Activated CD8-positive, alpha-beta memory T cell treated with anti-CD3 and anti-CD28 coated beads for 24 hours (primary cell): ENCODE measurements at regions not wholly inside any gene's neighbourhood (a gene's known extent, or its start where the extent isn't known, plus 50 kb on each side); places are given as distances from the start of the nearest gene placed in this dataset.
"Not testable (repeated sequence)": the region's sequence is repeated elsewhere in the genome, so short reads cannot be mapped to it uniquely, and the experiment has no call there.

Experiments
- DNase-seq: peaks from one replicate; pipeline ENCODE4 v3.0.0-alpha.2; 2020

- DNase-seq: no peak
These were observed 220.0 kb upstream of the EGLN3 start for GRCh38 chr14:34170882-34171281.

GRCh38 chr14:34169561-34169960 is 218.7 kb upstream of the EGLN3 start:
- no peak for DNase-seq

GRCh38 chr14:34168656-34169055 is 217.8 kb upstream of the EGLN3 start:
- no peak for DNase-seq

GRCh38 chr14:34165847-34166350 is 215.0 kb upstream of the EGLN3 start:
- DNase-seq: no peak

DNA sequence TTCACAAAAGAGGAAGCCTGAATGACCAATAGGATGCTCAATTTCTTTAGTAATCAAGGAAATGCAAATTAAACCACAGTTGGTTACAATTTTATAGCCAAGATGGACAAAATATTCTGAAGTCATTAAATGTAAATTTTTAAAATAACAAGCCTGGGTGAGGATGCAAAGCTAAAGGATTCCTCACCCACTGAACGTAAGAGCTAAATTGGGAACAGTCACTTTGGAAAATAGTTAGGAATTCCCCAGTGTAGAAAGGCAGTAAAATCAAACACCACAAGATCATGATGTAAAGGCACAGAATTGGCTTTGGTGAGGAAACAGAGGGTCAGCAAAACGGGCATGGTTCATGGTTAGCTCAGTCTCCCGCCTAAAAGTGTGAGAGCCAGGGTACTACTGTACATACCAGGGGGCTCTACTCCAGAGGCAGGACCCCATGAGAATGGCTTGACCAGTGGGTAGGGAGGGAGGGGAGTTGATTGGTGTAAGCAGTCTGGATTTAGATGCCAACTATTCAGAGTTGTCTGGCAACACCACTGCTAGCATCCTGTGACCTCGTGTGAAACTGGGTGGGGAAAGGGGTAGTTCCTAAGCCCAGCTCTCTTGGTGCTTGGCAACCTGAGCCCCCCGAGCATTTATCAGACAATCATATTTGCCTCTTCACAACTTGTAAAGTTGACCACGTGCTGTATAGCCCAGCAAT is 213.4 kb upstream of the EGLN3 start:
- no peak for DNase-seq

DNA sequence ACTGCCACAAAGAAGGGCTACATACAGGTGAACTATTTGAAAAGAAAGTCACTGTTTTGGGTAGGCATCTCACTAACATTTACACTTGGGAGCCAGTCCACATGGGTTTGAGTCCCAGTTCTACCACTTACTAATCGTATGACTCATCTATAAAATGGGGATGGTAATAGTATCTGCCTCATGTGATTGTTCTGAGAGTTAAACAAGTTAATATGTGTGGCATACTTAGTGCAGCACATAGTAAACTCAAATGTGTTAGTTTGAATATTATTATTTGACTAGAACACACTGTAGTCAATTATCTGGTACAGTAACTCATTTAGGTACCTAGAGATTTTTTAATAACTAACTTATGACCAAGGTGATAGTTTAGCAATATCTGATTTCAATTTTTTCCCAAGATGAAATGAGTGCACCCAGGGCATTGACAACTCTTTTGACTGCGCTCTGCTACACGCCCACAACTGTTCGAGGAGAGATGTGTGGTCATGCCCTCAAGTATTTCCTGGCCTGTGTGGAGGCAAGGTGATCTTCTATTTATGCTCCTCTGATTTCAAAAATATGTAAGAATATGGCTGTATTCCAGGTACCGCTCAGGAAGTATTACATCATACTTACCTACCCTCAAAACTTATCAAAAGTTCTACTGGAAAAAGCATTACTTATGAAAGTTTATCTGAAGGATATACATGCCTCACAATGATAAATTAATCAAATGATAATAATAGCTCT is 210.6 kb upstream of the EGLN3 start:
- DNase-seq: no peak

GRCh38 chr14:34160619-34161018 is 209.7 kb upstream of the EGLN3 start:
- DNase-seq: no peak

DNA sequence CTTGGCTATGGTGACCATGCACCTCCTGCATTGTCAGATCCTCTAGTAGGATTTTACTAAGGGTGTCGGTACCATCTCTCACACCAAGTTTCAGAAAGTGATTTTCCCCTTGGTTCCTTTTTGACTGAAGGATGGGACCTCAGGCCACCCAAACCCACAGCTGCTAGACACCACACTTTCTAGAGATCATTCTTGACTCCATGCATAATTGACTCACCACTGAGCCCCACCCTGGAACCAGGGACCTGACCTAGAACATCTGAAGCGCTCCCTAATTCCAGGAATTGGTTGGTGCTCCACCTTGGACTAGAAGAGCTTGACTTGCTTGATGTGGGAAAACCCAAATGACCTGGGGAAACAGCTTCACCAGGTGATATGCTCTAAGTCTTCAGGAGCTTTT is 206.8 kb upstream of the EGLN3 start:
- DNase-seq: no peak

DNA sequence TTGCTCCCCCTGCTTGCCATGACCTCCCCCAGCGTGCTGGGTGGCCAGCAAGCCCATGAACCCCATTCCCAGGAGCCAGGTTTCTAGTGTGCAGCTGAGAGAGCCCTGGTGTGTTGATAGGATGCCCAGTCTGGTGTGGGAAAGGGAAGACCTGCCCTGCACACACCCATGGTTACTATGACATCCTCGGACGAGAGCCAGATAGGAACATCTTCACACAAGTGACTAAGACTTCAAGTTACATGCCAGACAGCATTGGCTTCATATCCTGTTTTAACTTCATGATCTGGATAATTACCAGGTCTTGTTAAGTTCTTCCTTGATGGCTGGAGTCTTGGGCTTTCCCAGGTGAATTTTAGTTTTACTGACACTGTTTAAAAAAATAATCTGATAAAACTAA is 196.6 kb upstream of the EGLN3 start:
- DNase-seq: no peak

DNA sequence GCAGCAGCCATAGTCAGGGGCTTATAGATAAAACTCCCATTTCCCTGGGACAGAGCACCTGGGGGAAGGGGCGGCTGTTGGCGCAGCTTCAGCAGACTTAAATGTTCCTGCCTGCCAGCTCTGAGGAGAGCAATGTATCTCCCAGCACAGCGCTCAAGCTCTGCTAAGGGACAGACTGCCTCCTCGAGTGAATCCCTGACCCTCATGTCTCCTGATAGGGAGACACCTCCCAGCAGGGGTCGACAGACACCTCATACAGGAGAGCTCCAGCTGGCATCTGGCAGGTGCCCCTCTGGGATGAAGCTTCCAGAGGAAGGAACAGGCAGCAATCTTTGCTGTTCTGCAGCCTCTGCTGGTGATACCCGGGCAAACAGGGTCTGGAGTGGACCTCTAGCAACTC is 189.3 kb upstream of the EGLN3 start:
- DNase-seq: not testable (repeated sequence)

DNA sequence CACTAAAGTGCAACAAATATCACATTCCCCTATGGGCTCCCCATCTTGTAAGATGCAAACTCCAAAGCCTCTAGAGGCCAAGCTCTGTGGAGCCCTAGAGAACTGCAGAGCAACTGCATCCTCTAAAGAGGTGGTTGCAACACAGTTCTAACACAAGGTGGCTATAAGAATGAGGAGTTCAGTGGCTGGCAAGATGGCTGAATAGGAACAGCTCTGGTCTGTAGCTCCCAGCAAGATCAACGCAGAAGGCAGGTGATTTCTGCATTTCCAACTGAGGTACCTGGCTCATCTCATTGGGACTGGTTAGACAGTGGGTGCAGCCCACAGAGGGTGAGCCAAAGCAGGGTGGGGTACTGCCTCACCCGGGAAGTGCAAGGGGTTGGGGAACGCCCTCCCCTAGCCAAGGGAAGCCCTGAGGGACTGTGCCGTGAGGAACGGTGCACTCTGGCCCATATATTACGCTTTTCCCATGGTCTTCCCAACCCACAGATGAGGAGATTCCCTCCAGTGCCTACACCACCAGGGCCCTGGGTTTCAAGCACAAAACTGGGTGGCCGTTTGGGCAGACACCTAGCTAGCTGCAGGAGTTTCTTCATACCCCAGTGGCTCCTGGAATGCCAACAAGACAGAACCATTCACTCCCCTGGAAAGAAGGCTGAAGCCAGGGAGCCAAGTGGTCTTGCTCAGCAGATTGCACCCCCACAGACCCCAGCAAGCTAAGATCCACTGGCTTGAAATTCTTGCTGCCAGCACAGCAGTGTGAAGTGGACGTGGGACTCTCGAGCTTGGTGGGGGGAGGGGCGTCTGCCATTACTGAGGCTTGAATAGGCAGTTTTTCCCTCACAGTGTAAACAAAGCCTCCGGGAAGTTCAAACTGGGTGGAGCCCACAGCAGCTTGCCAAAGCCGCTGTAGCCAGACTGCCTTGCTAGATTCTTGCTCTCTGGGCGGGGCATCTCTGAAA is 188.6 kb upstream of the EGLN3 start:
- not testable (repeated sequence) for DNase-seq

DNA sequence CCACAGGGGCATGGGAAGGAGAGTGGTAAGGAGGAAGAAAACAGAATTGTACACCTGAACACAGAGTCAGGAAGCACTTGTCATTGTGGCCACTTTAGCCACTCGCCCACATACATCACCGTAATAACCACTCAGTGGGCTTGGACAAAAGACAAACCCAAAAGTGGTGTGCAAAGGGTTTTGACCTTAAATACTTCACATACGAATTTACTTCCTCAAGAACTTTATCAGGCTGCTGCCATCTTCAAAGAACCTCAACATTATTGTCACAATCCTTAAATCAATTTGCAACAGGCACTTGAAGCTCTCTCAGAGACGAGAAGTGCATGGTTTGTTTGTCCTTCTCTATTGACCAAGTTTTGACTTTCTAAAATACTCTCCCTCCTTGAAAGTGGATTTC is 187.3 kb upstream of the EGLN3 start:
- no peak for DNase-seq

DNA sequence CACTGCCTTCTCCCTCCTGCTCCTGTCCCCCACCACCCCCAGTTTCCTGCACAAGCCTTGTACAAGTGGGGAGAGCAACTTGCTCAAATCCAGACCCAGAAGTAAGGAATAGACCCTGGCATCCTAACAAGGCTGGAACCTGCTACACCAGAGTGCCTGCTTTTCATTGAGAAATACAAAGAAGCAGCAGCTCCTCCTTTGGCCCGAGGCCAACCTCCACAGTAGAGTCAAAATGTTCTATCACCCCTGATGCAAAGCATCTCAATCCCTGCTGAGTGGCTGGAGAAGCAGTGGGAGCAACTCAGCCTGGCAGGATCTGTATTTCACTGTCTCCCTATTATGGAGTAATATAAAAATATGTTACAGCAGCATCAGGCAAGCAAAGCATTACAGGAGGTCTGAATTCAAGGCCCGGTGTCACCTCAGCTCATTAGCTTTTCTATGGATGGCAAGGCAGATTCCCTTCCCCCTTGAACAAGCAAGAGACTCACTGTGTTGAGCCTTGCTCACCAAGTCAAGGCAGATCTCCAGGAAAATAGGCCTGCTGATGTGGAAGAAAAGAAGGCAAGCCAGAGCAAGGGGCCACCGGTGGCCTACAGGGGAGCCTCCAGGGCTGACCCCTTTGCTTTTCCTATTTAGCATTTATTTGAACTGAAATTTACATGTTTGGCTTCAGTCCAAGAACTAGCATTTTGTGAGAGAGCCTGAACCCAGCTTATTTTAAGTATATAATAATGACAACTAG is 186.3 kb upstream of the EGLN3 start:
- DNase-seq: no peak

- no peak for DNase-seq
These were observed 184.6 kb upstream of the EGLN3 start for GRCh38 chr14:34135492-34135891.

DNA sequence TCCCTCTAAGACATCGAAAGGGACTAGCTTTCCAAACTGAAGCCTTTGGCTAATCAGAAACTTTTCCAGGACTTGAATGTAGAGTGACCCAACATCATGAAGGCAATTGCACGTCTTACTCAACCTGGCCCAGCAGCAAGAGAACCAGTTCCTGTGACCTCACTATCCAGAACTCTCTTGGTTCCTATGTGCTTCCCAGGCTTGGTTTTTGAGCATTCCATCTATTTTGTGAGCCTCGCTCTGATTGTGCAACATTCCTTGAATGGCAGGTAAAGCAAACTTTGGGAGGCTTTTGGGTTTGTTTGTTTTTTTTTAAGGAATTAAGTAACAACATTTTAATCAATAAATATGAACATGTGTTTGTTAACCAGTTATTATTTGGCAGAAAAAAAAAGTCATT is 183.6 kb upstream of the EGLN3 start:
- DNase-seq: no peak

GRCh38 chr14:34129927-34130552 is 179.2 kb upstream of the EGLN3 start:
- no peak for DNase-seq

- no peak for DNase-seq
These were observed 177.8 kb upstream of the EGLN3 start for GRCh38 chr14:34128665-34129064.

DNA sequence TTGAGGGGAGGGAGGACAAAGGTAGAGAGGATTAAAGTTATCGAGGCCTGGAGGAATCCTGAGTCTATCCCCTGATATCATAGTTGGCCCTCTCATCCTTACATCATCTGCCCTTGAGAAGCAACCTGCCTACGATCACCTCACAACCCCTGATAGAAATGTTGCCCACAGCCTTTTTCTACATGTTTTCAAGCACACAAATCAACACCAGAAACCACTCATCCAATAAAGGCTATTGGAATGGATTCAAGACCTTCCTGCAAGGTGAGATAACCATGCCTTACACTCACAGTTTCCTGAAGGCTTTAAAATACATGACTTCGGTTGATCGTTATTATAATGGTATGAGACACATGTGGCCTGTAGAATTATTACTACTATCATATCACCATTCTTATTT is 175.7 kb upstream of the EGLN3 start:
- DNase-seq: no peak

DNA sequence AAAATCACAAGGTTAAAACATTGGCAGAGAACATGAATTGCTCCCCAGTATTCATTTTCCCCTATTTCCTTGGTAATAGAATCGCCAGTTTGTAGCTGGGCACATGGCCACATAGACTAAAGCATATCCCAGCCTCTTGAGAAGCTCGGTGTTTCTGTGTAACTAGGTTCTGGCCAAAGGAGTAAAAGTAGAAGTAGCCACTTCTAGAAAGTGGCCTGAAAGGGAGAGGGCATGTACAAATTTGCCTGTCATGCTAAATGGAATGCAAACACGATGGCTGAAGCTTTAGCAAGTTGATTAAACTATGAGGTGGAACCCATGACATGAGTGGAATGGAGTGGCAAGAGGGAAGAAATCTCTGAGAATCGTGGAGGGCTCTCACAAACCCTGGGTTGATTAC is 173.7 kb upstream of the EGLN3 start:
- no peak for DNase-seq

- no peak for DNase-seq
These were observed 171.8 kb upstream of the EGLN3 start for GRCh38 chr14:34122650-34123049.

DNA sequence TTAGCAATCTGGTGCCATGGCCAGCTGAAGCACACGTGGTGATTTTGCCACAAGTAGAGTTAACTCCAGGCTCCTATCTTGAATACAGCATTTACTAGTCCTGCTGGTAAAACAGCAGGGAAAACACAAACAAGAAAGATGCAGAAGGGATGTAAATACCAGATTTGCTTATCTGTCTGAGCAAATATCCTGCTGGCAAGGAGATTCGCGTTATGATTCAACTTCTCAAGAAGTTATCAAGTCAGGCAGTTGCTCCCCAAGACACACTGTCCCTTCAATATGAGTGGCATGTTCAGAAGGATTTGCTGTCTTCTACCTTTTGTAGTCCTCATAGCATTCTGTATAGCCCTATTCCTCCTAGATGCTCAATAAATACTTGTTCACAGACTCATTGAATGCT is 171.2 kb upstream of the EGLN3 start:
- DNase-seq: no peak
